K562 (cell line): ENCODE measurements at regions not wholly inside any gene's neighbourhood (a gene's known extent, or its start where the extent isn't known, plus 50 kb on each side); places are given as distances from the start of the nearest gene placed in this dataset.
A peak's percentile ranks its signal among the peaks of the same experiment; 100 is the strongest.

Experiments
- ARHGAP35 ChIP-seq: fragments of 450-650 bp; IDR thresholded peaks from 2 replicates; pipeline ENCODE4 v1.6.1; 2018; ENCODE audit not compliant: partially characterized antibody
- ATF1 ChIP-seq, 2 experiments: fragments of 450-650 bp in 1 of 2; IDR thresholded peaks; 2 replicates each; pipeline ENCODE4 v1.6.1; 2016; ENCODE audit warnings: missing compliant biosample characterization in 1 of 2, missing genetic modification characterization in 1 of 2
- ATF7 ChIP-seq: fragments of 450-650 bp; IDR thresholded peaks from 2 replicates; pipeline ENCODE4 v1.7.1; 2014; ENCODE audit warnings: mild to moderate bottlenecking, moderate library complexity
- DPF2 ChIP-seq: fragments of 450-650 bp; IDR thresholded peaks from 2 replicates; pipeline ENCODE4 v1.6.1; 2016
- FOSL1 ChIP-seq: fragments of 200-800 bp; sonication (Bioruptor generic); conservative IDR thresholded peaks from 2 replicates; pipeline ENCODE4 v1.6.1; 2016; ENCODE audit warnings: missing genetic modification characterization, missing compliant biosample characterization
- HMG20B ChIP-seq: fragments of 250-450 bp; sonication (Bioruptor Pico); IDR thresholded peaks from 2 replicates; pipeline ENCODE4 v1.5.0; 2021; ENCODE audit warnings: mild to moderate bottlenecking
- JUN ChIP-seq, 2 experiments: sonication (generic) in 1 of 2; formaldehyde crosslinking in 1 of 2; IDR thresholded peaks; 2 replicates each; pipeline versions ENCODE4 v1.6.1 to v1.8.0; 2012 to 2022; ENCODE audit warnings: borderline replicate concordance in 2 of 2, mild to moderate bottlenecking in 2 of 2, improper control_type of control experiment in 1 of 2, low read depth in 1 of 2, low read length in 1 of 2, missing genetic modification reagents in 1 of 2
- JUND ChIP-seq, 2 experiments: IDR thresholded peaks; 2 replicates in 1 of 2; 3 replicates in 1 of 2; pipeline ENCODE4 v1.6.1; 2011; ENCODE audit warnings: borderline replicate concordance in 2 of 2, low read depth in 2 of 2, low read length in 2 of 2, improper control_type of control experiment in 1 of 2, missing biosample characterization in 1 of 2, missing genetic modification characterization in 1 of 2, missing genetic modification reagents in 1 of 2
- MAFG ChIP-seq: fragments of 450-650 bp; conservative IDR thresholded peaks from 2 replicates; pipeline ENCODE4 v1.6.1; 2016; ENCODE audit warnings: missing genetic modification characterization, missing compliant biosample characterization
- NCOA4 ChIP-seq: fragments of 450-650 bp; IDR thresholded peaks from 2 replicates; pipeline ENCODE4 v1.6.1; 2018; ENCODE audit warnings: mild to moderate bottlenecking; ENCODE audit not compliant: partially characterized antibody
- NUFIP1 ChIP-seq: fragments of 450-650 bp; IDR thresholded peaks from 2 replicates; pipeline ENCODE4 v1.6.1; 2018; ENCODE audit not compliant: partially characterized antibody
- PTRF ChIP-seq: fragments of 450-650 bp; IDR thresholded peaks from 2 replicates; pipeline ENCODE4 v1.6.1; 2016; ENCODE audit warnings: mild to moderate bottlenecking, missing genetic modification characterization, missing compliant biosample characterization
- PTTG1 ChIP-seq: fragments of 450-650 bp; IDR thresholded peaks from 2 replicates; pipeline ENCODE4 v1.6.1; 2016; ENCODE audit warnings: low read depth, mild to moderate bottlenecking, missing genetic modification characterization, missing compliant biosample characterization
- RBM17 ChIP-seq: fragments of 200-400 bp; formaldehyde crosslinking; IDR thresholded peaks from 2 replicates; pipeline ENCODE4 v1.6.1; 2017; ENCODE audit warnings: low read depth, mild to moderate bottlenecking, low read length, borderline replicate concordance
- STAG1 ChIP-seq: sonication (generic); formaldehyde crosslinking; IDR thresholded peaks from 2 replicates; pipeline ENCODE4 v1.5.0; 2020; ENCODE audit warnings: missing genetic modification reagents, borderline replicate concordance
- XRCC3 ChIP-seq: fragments of 450-650 bp; IDR thresholded peaks from 2 replicates; pipeline ENCODE4 v1.6.1; 2017; ENCODE audit warnings: mild to moderate bottlenecking, moderate library complexity
- XRCC4 ChIP-seq: IDR thresholded peaks from one replicate; pipeline ENCODE4 v1.6.1; 2011; ENCODE audit not compliant: insufficient read depth, insufficient read length; ENCODE audit errors: extremely low read depth
- ZEB2 ChIP-seq: fragments of 450-650 bp; IDR thresholded peaks from 2 replicates; pipeline ENCODE4 v1.6.1; 2016
- ZNF124 ChIP-seq: sonication (generic); formaldehyde crosslinking; IDR thresholded peaks from 2 replicates; pipeline ENCODE4 v1.8.1; 2022; ENCODE audit warnings: missing genetic modification reagents
- ZNF280A ChIP-seq: fragments of 450-650 bp; IDR thresholded peaks from 2 replicates; pipeline ENCODE4 v1.6.1; 2018; ENCODE audit warnings: mild to moderate bottlenecking, low read depth; ENCODE audit not compliant: partially characterized antibody
- ZNF444 ChIP-seq: fragments of 250-450 bp; sonication (Bioruptor Pico); IDR thresholded peaks from 2 replicates; pipeline ENCODE4 v1.4.0; 2020; ENCODE audit warnings: mild to moderate bottlenecking, moderate library complexity
- ZNF561 ChIP-seq: fragments of 450-650 bp; formaldehyde crosslinking; conservative IDR thresholded peaks from 2 replicates; pipeline ENCODE4 v1.4.0; 2020; ENCODE audit warnings: mild to moderate bottlenecking, moderate library complexity
- ZNF785 ChIP-seq: fragments of 250-450 bp; sonication (Bioruptor Pico); IDR thresholded peaks from 2 replicates; pipeline ENCODE4 v1.4.0; 2020; ENCODE audit warnings: mild to moderate bottlenecking

- no peak for TF ChIP-seq NCOA4
- no peak for TF ChIP-seq ZEB2
- peak; percentile 50; the same call in 1 of the 2 replicates for TF ChIP-seq JUN (IDR thresholded peaks at IDR 0.05; ENCODE audit: borderline replicate concordance, low read depth, low read length)
- no peak for TF ChIP-seq JUN (CRISPR knock-in tag; IDR thresholded peaks at IDR 0.05; ENCODE audit: borderline replicate concordance)
- TF ChIP-seq JUND (IDR thresholded peaks at IDR 0.05; ENCODE audit: borderline replicate concordance, low read depth, low read length): no peak
- TF ChIP-seq JUND (tag; IDR thresholded peaks at IDR 0.05; ENCODE audit: borderline replicate concordance, low read depth, low read length): 0 out of 3 replicates have a peak, but pooled peaks have one; percentile 32
- no peak for TF ChIP-seq XRCC4
- no peak for TF ChIP-seq DPF2
- TF ChIP-seq STAG1 (CRISPR knock-in tag): no peak
- no peak for TF ChIP-seq PTRF (tag)
- no peak for TF ChIP-seq MAFG (tag)
- no peak for TF ChIP-seq ZNF785 (CRISPR knock-in tag)
- TF ChIP-seq RBM17: no peak
- TF ChIP-seq FOSL1 (tag): no peak
- no peak for TF ChIP-seq ZNF280A
- TF ChIP-seq ARHGAP35: no peak
- TF ChIP-seq HMG20B (CRISPR knock-in tag): no peak
- TF ChIP-seq ATF7: peak; percentile 64; the same call in 1 of the 2 replicates
- TF ChIP-seq XRCC3: no peak
- TF ChIP-seq ZNF561 (CRISPR knock-in tag): no peak
- TF ChIP-seq ZNF124 (CRISPR knock-in tag): no peak
- no peak for TF ChIP-seq ATF1 (CRISPR knock-in tag; IDR thresholded peaks at IDR 0.05)
- peak; percentile 19; the same call in 1 of the 2 replicates for TF ChIP-seq ATF1 (tag; IDR thresholded peaks at IDR 0.05)
- no peak for TF ChIP-seq ZNF444
- no peak for TF ChIP-seq PTTG1 (tag)
- TF ChIP-seq NUFIP1: no peak
- TF ChIP-seq, all 486 proteins: peak for 5
Measured at GRCh38 chr14:65169351-65169750, 67.0 kb upstream of the MAX start (continued).
